ENCODE measurements at regions not wholly inside any gene's neighbourhood (a gene's known extent, or its start where the extent isn't known, plus 50 kb on each side); places are given as distances from the start of the nearest gene placed in this dataset.
"Not testable (repeated sequence)": the region's sequence is repeated elsewhere in the genome, so short reads cannot be mapped to it uniquely, and the experiment has no call there.

DNA sequence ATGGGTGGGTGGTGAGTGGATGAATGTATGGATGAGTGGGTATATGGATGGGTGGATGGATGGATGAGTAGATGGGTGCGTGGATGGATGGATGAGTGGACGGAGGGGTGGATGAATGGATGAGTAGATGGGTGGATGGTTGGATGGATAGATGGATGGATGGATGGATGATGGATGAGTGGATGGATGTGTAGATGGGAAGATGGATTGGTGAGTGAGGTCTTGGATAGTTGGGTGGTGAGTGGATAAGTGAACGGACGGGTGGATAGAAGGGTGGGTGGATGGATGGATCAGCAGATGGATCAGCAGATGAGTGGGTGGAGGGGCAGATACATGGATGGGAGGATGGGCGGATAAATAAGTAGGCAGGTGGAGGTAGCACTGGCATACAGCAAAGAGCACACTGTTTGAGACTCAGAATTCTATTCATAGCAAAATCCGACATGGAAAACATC, 163.5 kb downstream of the C9orf50 start:
- DNase-seq (ENCODE audit: low read depth in 2 of 2): no peak

DNA sequence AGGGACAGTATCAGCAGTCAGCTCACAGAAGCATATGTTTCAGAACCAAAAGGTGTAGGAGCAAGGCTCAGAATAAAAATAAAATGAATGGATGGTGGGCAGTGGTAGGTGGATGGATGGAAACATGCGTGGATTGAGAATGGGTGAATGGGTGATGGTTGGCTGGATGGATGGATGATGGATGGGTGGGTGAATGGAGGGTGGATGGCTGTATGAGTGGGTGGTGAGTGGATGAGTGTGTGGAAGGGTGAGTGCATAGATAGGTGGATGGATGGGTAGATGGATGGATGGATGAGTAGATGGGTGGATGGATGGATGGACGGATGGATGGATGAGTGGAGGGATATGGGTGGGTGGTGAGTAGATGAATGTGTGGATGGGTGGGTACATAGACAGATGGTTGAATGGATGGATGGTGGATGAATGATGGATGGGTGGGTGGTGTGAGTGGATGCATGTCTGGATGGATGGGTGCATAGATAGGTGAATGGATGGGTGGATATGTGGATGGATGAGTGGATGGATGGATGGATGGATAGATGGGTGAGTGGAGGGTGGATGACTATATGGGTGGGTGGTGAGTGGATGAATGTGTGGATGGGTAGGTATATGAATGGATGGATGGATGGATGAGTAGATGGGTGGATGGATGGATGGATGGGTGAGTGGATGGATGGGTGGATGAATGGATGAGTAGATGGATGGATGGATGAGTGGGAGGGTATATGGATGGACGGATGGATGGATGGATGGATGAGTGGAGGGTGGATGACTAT, 164.2 kb downstream of the C9orf50 start:
- DNase-seq (ENCODE audit: low read depth in 2 of 2): no peak

DNA sequence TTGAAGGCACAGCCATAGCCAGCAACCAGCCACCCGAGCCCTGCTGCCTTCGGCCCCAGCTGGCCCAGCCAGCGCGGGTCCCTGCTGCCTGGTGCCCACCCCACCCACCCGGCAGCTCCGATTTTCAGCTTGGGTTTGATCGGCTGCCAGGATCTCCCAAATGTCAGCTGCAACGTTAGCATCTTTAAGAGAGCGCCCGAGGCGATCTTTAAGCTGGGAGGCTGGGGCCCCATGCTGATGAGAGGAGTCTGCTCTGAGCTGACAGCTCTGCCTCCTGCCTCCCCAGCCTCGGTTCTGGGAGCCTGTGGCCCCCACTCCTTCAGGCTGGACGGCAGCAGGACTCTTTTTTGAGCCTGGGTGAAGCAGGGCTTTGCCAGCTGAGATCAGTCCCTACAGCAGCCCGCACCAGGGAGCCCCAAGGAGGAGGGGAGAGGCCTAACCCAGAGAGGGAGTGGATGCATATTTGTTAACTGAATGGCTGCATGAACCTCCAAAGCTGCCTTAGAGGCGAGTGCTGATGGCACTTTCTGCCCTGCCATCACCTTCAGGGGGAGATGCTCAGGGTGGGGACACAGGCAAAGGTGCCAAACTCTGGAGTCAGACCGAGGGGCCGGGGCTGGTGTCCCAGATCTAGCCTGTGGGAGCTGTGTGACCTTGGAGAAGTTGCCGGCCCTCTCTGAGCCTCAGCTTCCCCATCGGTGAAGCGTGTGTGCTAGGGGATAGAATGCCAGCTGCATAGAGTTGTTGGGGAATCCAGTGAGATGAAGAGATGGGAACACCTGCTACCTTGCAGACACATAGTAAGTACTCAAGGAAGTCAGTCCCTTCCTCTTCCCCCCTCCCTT, 165.5 kb downstream of the C9orf50 start:
- DNase-seq (ENCODE audit: low read depth in 2 of 2): no peak

DNA sequence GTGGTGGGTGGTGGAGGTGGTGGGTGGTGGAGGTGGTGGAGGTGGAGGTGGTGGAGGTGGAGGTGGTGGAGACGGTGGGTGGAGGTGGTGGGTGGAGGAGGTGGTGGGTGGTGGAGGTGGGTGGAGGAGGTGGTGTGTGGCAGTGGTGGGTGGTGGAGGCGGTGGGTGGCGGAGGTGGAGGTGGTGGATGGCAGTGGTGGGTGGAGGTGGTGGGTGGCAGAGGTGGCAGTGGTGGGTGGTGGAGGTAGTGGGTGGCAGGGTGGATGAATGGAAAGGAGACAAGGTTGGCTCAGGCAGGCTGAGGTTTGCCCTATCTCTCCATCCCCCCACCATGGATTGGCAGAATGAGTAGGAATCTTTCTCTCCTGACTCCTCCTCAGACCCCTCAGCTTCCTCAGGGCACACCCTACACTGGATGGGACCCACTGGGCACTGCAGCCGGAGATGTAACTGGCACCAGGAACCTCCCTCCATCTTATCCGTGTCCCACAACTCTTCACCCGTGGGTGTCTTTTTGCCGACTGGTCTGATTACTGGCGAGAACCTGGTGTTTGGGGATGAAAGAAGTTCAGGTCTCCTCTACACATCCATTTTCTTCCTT, 166.3 kb downstream of the C9orf50 start:
- no peak for DNase-seq (ENCODE audit: low read depth in 2 of 2)

DNA sequence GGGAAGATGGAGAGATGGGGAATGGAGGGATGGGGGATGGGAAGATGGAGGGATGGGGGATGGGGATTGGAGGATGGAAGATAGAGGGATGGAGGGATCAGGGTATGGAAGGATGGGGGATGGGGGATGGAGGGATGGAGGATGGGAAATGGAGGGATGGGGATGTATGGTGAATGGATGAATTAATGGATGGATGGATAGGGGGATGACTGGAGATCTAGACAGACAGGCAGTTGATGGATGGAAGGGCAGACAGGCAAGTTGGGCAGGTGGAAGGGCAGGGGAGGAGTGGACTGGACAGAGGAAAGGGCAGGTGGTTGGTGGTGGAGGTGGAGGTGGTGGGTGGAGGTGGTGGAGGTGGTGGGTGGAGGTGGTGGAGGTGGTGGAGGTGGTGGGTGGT, 167.2 kb downstream of the C9orf50 start:
- no peak for DNase-seq (ENCODE audit: low read depth in 2 of 2)

DNA sequence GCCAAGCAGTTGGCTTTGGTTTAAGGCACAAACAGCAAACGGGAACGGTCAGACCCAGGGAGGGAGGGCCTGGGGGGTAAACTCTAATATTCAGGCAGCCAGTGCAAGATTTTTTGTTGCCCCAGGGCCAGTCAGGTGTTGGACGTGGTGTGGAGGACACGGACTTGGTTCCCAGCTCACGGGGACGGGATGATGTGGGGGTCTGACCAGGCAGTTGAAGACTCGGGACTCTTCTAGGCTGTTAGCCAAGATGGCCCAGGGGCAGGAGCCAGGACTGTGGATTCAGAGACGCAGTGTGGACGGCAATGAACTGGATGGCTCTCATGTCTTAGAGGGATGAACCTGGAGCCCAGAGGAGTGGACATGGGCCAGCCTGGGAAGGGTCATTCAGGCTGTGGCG, 169.2 kb downstream of the C9orf50 start:
- DNase-seq (ENCODE audit: low read depth in 2 of 2): no peak

DNA sequence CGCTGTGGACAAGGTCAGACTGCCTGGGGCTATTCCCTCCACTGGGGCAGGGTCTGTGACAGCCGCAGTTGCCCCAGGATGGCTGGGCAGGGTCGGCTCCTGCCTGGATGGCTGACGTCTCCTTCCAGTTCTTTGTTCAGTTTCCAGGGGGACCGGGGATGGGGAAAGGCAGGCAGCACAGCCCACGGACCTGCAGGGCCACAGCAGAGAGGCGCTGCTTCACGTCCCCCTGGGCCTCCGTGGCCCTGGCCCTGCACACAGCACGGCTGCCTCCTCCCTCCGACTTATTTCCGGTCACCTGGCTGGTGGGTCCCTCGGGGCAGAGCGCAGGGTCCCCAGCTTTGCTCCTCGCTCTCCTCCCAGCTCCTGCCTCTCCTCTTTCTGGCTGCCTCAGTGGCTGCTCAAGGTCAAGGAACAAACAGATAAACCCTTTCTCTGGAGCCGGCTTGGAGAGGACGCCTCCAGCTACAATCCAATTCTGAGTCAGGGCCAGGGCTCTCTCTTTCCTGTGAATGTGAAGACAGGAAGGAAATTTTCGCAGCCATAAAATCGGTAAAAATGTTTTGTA, 169.7 kb downstream of the C9orf50 start:
- DNase-seq (ENCODE audit: low read depth in 2 of 2): no peak

DNA sequence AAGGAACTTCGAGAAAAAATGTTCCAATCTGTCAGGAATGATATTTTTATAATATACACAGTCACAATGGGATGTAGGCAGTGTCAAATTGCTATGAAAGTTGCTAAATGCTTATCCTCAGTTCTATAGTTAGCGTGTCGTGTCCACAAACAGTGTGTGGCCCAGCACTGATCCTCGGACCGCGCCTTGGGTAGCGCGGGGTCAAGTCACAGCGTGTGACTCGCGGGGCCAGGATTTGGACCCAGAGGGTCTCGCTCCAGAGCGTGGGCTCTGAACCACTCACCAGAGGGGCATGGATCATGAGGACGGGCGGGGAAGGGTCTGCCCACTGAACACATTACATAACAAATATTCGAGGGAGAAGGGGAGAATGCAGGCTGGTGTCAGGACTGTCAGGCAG, 171.8 kb downstream of the C9orf50 start:
- DNase-seq (ENCODE audit: low read depth in 2 of 2): no peak

DNA sequence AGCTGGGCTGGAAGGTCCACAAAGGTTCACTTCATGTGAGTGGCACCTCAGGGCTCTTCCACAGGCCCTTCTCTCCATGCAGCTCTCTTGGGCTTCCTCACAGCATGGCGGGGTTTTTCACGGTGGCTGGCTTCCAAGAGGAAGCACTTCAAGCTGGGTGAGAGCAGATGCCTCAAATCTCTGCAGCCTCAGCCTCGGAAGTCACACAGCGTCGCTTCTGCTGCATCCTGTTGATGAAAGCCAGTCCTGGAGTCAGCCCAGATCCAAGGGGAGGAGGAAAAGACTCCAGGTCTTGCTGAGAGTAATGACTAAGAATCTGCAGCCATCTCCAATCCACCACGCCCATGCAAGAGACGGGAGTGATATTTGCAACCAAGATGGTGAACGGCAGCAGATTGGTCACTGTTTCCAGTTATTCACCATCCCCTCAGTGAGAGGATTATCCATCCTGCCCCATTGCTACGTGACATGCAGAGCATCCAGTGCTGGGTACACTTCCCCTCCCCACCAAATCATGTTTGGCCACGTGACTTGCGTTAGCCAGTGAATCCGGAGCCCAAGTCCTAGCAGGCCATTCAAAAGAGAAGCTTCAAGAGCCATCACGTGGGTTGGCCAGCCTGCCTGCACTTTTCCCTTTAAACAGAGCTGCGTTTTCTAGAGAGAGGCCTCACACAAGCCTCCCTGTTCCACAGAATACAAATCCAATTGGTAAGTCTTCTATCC, 173.9 kb downstream of the C9orf50 start:
- DNase-seq (ENCODE audit: low read depth in 2 of 2): no peak

DNA sequence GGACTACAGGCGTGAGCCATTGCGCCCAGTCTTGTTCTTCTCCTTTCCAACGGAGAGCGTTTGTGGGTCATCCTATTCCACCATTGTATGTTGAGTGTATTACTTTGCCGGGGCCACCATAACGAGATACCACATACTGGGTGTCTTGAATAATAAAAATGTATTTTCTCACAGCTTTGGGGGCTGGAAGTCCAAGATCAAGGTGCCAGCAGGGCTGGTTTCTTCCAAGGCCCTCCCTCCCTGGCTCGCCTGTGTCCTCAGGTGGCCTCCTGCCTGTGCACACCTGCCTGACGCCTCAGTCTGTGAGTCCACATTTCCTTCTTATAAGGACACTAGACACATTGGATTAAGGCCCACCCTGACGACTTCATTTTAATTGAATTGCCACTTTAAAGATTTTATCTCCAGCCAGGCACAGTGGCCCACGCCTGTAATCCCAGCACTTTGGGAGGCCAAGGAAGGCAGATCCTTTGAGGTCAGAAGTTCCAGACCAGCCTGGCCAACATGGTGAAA, 175.1 kb downstream of the C9orf50 start:
- DNase-seq (ENCODE audit: low read depth in 2 of 2): no peak

DNA sequence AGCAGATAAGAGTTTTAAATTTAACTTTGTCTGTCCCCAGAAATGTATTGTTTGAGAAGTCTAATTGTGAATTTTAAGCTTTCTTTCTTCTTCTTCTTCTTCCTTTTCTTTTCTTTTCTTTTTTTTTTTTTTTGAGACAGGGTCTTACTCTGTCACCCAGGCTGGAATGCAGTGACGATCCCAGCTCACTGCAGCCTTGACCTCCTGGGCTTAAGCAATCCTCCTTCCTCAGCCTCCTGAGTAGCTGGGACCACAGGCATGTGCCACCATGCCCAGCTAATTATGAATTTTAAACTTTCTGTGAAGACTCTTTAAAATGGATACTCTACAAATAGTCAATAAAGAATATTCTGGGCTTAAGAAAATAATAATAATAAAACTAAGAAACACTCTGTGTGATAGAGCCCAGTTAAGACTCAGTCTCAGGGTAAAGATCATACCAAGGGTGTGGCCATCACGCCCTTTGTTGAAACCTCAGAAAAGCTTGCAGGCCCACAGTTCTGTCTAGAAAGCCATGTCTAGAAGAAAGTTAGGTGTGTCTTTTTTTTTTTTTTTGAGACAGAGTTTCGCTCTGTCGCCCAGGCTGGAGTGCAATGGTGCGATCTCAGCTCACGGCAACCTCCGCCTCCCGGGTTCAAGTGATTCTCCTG, 177.3 kb downstream of the C9orf50 start:
- not testable (repeated sequence) for DNase-seq (ENCODE audit: low read depth in 2 of 2)

DNA sequence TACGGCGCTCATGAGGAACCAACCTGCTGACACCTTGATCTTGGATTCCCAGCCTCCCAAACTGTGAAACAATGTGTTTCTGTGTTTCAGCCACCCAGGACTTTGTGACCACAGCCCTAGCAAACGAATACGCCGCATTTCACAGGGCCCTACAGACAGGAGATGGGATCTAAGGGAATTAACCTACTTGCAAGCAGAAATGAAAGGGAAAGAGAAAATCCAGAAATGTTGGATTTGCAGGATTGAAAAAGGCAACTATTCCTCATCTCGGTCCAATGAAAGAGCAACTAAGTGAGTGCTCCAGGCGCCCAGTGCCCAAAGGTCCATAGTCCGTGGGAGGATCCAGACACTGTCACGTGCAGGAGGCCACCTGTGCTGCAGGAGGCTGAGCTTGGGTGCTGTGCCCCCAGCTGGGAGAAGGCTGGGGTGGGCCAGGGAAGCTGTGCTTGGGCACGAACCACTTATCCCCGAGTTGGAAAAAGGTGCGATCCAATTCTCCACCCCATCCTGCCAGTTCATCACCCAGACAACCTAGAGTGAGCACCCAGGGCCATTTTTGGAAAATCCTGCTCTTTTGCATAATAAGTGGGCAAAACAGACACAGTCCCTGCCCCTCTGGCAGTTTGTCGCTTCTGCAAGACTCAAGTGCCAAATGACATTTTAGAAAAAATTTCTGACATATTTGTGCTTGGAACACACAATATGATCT, 177.9 kb downstream of the C9orf50 start:
- DNase-seq (ENCODE audit: low read depth in 2 of 2): no peak

DNA sequence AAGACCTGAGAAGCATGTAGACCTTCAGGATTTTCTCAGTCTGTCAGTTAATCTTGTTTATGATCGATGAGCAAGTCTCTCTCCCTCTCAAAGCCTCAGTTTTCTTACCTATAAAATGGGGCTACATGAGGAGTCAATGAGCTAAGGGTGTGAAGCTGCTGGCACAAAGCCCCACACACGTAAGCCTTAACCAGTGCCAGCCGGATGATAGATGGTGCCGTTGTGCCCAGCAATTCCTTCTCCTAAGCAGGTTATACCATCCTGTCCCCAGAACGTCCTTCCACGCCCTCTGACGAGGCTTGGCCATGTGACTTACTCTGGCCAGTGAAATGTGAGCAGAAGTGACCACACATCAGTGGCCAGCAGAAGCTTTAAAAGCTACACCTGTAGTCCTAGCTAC, 179.0 kb downstream of the C9orf50 start:
- no peak for DNase-seq (ENCODE audit: low read depth in 2 of 2)

DNA sequence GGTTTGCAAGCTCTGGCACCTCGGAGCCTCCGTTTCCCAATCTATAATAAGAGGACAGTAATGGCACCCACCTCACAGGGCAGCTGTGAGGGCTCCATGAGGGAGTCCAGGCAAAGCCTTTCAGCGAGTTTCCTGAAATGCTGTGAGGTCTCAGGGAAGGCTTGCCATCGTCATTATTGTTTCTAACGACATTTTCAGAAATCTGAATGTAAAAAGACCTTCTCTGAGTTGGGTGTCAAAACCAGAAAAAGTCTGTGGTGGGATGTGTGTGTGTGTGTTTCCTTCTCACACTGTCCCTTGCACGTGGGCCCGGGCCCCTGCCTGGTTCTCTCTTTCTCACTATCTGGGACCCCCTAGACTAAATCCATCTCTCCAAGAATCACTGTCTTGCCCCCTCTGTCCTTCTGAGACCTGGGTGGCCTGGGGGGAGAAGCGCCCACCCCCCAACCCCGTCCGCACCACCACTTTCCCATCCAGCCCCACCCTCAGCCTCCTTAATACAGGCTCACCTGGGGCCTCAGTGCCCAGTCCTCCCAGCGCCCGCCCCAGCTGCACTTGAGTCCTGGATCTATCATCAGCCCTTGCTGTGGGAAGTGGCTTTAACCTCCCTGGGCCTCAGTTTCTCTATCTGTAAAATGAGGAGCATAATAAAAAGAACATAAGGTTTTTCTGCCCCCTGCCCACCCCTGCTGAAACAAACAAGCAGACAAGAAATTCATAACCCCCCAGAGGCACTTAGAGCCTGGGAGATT, 180.3 kb downstream of the C9orf50 start:
- no peak for DNase-seq (ENCODE audit: low read depth in 2 of 2)

DNA sequence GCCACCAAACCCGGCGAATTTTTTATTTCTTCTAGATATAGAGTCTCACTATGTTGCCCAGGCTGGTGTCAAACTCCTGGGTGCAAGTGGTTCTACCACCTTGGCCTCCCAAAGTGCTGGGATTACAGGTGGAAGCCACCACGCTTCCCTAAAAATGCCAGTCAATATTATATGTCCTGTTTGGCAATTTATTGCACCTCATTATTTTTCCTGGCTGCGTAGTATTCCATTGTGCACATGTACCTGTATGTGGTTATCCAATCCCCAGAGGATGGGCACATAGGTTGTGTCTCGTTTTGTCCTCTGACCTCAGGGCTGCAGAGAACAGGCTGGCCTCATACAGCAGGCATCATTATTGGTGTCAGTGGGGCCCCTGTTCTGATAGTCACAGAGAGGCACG, 181.7 kb downstream of the C9orf50 start:
- no peak for DNase-seq (ENCODE audit: low read depth in 2 of 2)

DNA sequence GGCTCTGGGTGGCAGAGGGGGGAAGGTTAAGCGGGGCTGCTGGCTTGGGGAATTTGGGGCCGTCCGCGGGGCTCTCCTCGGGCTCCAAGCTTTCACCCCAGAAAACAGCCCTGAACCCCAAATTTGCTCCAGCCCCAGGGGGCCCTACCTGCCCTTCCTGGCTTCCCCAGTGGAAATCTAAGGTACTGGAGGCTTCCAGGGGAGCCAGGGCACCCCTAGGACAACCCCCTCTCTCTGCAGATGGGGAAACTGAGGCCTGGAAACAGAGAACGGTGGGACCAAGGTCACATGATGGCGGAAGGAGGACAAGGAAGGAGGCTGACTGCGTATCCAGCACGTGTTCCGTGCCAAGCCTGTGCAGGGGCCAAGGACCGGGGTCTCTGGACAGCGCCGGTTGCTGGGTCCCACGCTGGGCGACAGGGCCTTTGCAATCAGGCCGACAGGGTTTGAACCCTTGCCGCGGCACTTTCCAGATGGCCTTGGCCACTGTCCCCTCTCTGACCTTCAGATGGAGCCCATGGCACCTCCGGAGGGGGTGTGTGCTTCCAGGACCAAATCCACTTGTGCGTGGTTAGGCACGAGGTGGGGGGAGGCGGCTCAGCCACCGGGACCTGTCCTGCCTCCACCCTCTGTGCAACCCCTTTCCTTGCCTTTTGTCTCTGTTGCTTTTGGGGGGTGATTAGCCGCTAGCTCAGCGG, 183.1 kb downstream of the C9orf50 start:
- no peak for DNase-seq (ENCODE audit: low read depth in 2 of 2)

DNA sequence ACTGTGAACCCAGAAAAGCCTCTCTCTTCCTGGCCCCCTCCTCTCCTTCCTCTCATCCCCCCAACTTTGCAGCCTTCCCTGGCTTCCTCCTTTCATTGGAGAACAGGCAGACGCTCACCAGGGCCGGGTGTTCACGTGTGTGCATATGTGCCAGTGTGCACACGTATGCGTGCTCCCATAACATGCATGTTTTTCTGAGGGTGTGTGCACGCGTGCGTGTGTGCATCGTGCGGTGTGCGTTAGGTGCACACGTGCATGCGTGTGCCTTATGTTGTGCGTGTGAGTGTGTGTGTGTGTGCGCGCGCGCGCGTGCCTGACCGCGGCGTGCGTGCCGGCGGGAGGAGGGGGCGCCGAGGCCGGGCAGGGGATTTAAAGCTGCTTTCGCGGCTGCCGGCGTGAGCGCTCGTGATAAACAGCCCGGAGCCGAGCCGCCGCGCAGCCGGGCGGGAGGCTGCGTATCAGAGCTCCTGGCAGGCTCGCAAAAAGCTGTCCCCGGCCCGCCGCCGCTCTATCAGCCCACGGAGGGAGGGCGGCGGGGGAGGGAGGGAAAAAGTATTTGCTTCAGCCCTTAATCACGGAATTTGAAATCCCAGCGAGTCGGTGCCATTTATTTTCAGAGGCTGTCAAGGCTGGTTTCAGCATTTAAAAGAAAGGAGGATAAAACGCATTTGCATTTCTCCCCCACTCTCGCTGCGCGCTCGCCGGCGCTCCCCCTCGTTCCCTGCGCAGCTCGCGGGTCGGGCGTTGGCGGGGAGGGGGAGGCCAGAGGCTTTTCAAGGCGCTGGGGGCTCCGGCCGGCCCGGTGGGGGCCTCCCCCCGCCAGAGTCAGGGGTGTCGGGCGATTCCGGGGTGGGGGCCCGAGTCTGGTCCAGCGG, 183.9 kb downstream of the C9orf50 start:
- DNase-seq (ENCODE audit: low read depth in 2 of 2): no peak
